22Rv1 (cell line): ENCODE measurements at regions not wholly inside any gene's neighbourhood (a gene's known extent, or its start where the extent isn't known, plus 50 kb on each side); places are given as distances from the start of the nearest gene placed in this dataset.

ENCODE experiments used
- CTCF ChIP-seq: fragments of 450-650 bp; IDR thresholded peaks from 2 replicates; pipeline ENCODE4 v1.5.1; 2017; ENCODE audit warnings: mild to moderate bottlenecking
- ZFX ChIP-seq: fragments of 450-650 bp; IDR thresholded peaks from 2 replicates; pipeline ENCODE4 v1.6.1; 2017; ENCODE audit warnings: antibody characterized with exemption, borderline replicate concordance

GRCh38 chr7:63899691-63900393 is 98.8 kb upstream of the ZNF722 start:
- no peak for TF ChIP-seq CTCF
- no peak for TF ChIP-seq ZFX
